Peyer's patch (tissue), 4 donors: ENCODE measurements at regions not wholly inside any gene's neighbourhood (a gene's known extent, or its start where the extent isn't known, plus 50 kb on each side); places are given as distances from the start of the nearest gene placed in this dataset.

Experiments used
- DNase-seq, 3 donors: peaks; one replicate each; pipeline ENCODE4 v3.0.0-alpha.2; 2017 to 2019
- H3K27ac ChIP-seq, 4 donors: fragments of 200-600 bp; sonication (generic); one replicate each; pipeline ENCODE4 v1.5.1; 2016 to 2019
- H3K27me3 ChIP-seq, 2 donors: fragments of 200-600 bp; sonication (generic); one replicate each; pipeline ENCODE4 v1.5.1; 2019
- H3K36me3 ChIP-seq, 3 donors: fragments of 200-600 bp; sonication (generic); one replicate each; pipeline ENCODE4 v1.5.1; 2016 to 2019
- H3K4me1 ChIP-seq, 4 donors: fragments of 200-600 bp; sonication (generic); one replicate each; pipeline ENCODE4 v1.5.1; 2016 to 2019
- H3K4me3 ChIP-seq, 4 donors: fragments of 200-600 bp; sonication (generic); 1 replicate in 3 of 4; 2 replicates in 1 of 4; pipeline ENCODE4 v1.5.1; 2016 to 2019; ENCODE audit warnings: mild to moderate bottlenecking in 1 of 4
- H3K9me3 ChIP-seq, 4 donors: fragments of 200-600 bp; sonication (generic); one replicate each; pipeline ENCODE4 v1.5.1; 2016 to 2019; ENCODE audit warnings: mild to moderate bottlenecking in 1 of 4
- CTCF ChIP-seq, 6 experiments: fragments of 450-650 bp in 4 of 6; fragments of 200-600 bp in 2 of 6; sonication (generic) in 1 of 6; IDR thresholded peaks; one replicate each; pipeline ENCODE4 v1.5.1; 2017 to 2019; ENCODE audit warnings: antibody characterized with exemption in 6 of 6, mild to moderate bottlenecking in 3 of 6, moderate library complexity in 1 of 6
- POLR2A ChIP-seq, 2 donors: fragments of 450-650 bp; IDR thresholded peaks; one replicate each; pipeline ENCODE4 v1.5.1; 2017; ENCODE audit warnings: antibody characterized with exemption in 2 of 2, mild to moderate bottlenecking in 2 of 2, moderate library complexity in 2 of 2

- no peak overlapping the region for H3K27ac ChIP-seq
- no peak overlapping the region for H3K4me3 ChIP-seq
- no peaks in the 10 kb centered on the region for H3K9me3 ChIP-seq
- H3K27me3 ChIP-seq = no peaks in the 10 kb centered on the region
- no peaks in the 10 kb centered on the region for H3K36me3 ChIP-seq
- TF ChIP-seq POLR2A (IDR thresholded peaks at IDR 0.05) (no peak), CTCF (IDR thresholded peaks at IDR 0.05) (no peak)
- DNase-seq = no peak
- no peaks in the 10 kb centered on the region for H3K4me1 ChIP-seq
Observed at GRCh38 chr5:179475208-179475751, 75.1 kb upstream of the RUFY1 start.

GRCh38 chr5:179472641-179473040 lies 77.7 kb upstream of the RUFY1 start:
- Histone ChIP-seq H3K4me1 (no peaks in the 10 kb centered on the region), H3K36me3 (no peaks in the 10 kb centered on the region), H3K4me3 (no peak overlapping the region), H3K27ac (no peak overlapping the region), H3K9me3 (no peaks in the 10 kb centered on the region), H3K27me3 (no peaks in the 10 kb centered on the region)
- no peak for TF ChIP-seq POLR2A (IDR thresholded peaks at IDR 0.05)
- TF ChIP-seq CTCF (IDR thresholded peaks at IDR 0.05) = no peak
- DNase-seq = no peak

- Histone ChIP-seq H3K27ac (no peak overlapping the region), H3K36me3 (no peaks in the 10 kb centered on the region), H3K4me3 (no peak overlapping the region), H3K4me1 (no peaks in the 10 kb centered on the region), H3K27me3 (no peaks in the 10 kb centered on the region), H3K9me3 (no peaks in the 10 kb centered on the region)
- TF ChIP-seq CTCF (IDR thresholded peaks at IDR 0.05) (no peak), POLR2A (IDR thresholded peaks at IDR 0.05) (no peak)
- no peak for DNase-seq
Observed at GRCh38 chr5:179472174-179472573, 78.2 kb upstream of the RUFY1 start.

- Histone ChIP-seq H3K4me3 (no peak overlapping the region), H3K9me3 (no peaks in the 10 kb centered on the region), H3K27me3 (no peaks in the 10 kb centered on the region), H3K36me3 (no peaks in the 10 kb centered on the region), H3K4me1 (no peaks in the 10 kb centered on the region), H3K27ac (no peak overlapping the region)
- no peak for TF ChIP-seq CTCF (IDR thresholded peaks at IDR 0.05)
- TF ChIP-seq POLR2A (IDR thresholded peaks at IDR 0.05) = no peak
- DNase-seq = no peak
Observed at GRCh38 chr5:179470201-179470600, 80.2 kb upstream of the RUFY1 start.

GRCh38 chr5:179468696-179469095 lies 81.7 kb upstream of the RUFY1 start:
- TF ChIP-seq POLR2A (IDR thresholded peaks at IDR 0.05) = no peak
- TF ChIP-seq CTCF (IDR thresholded peaks at IDR 0.05) = no peak
- H3K9me3 ChIP-seq = no peaks in the 10 kb centered on the region
- no peaks in the 10 kb centered on the region for H3K4me1 ChIP-seq
- no peaks in the 10 kb centered on the region for H3K36me3 ChIP-seq
- H3K27me3 ChIP-seq = no peaks in the 10 kb centered on the region
- H3K4me3 ChIP-seq = no peak overlapping the region
- H3K27ac ChIP-seq = no peak overlapping the region
- DNase-seq = no peak

GRCh38 chr5:179467441-179467840 lies 82.9 kb upstream of the RUFY1 start:
- TF ChIP-seq POLR2A (IDR thresholded peaks at IDR 0.05) (no peak), CTCF (IDR thresholded peaks at IDR 0.05) (no peak)
- Histone ChIP-seq H3K27me3 (no peaks in the 10 kb centered on the region), H3K4me3 (no peak overlapping the region), H3K9me3 (no peaks in the 10 kb centered on the region), H3K4me1 (no peaks in the 10 kb centered on the region), H3K36me3 (no peaks in the 10 kb centered on the region), H3K27ac (no peak overlapping the region)
- no peak for DNase-seq
